Activated naive CD8-positive, alpha-beta T cell treated with anti-CD3 and anti-CD28 coated beads, Interleukin-2, amount 10 ng/mL, durations not matched to agents 7 days and 5 days (primary cell): ENCODE measurements at regions not wholly inside any gene's neighbourhood (a gene's known extent, or its start where the extent isn't known, plus 50 kb on each side); places are given as distances from the start of the nearest gene placed in this dataset.
"Not testable (repeated sequence)": the region's sequence is repeated elsewhere in the genome, so short reads cannot be mapped to it uniquely, and the experiment has no call there.

Experiments used
- ATAC-seq: fragments of 150-1000 bp; cut with Tn5 transposase; one replicate; pipeline ENCODE4 v1.10.0; 2021; ENCODE audit warnings: low read depth, moderate library complexity
- POLR2A ChIA-PET: fragments of 350-600 bp; sonication (Branson Sonifier 250); formaldehyde crosslinking; loops from one replicate; lab custom pipeline; 2021; ENCODE audit warnings: antibody characterized with exemption; lab: Charles Lee
- DNase-seq: peaks from one replicate; pipeline ENCODE4 v3.0.0; 2021
- H3K27ac Mint-ChIP-seq: one replicate; pipeline ENCODE4 v1.8.0; 2022; ENCODE audit warnings: mild to moderate bottlenecking, mixed read lengths
- H3K27me3 Mint-ChIP-seq: one replicate; pipeline ENCODE4 v1.8.0; 2022; ENCODE audit warnings: mild to moderate bottlenecking, moderate library complexity, mixed read lengths
- H3K36me3 Mint-ChIP-seq: one replicate; pipeline ENCODE4 v1.8.0; 2021; ENCODE audit warnings: mild to moderate bottlenecking, mixed read lengths
- H3K4me1 Mint-ChIP-seq: one replicate; pipeline ENCODE4 v1.8.0; 2021; ENCODE audit warnings: mixed read lengths
- H3K4me3 Mint-ChIP-seq: one replicate; pipeline ENCODE4 v1.8.0; 2022; ENCODE audit warnings: mild to moderate bottlenecking, moderate library complexity, mixed read lengths
- H3K9me3 Mint-ChIP-seq: one replicate; pipeline ENCODE4 v1.8.0; 2021; ENCODE audit warnings: mixed read lengths

GRCh38 chr16:58933186-58933585 lies 199.1 kb upstream of the GOT2 start:
- H3K4me3 Mint-ChIP-seq, result no peak overlapping the region
- no peaks in the 10 kb centered on the region for H3K27me3 Mint-ChIP-seq
- POLR2A ChIA-PET, result no interaction called here
- DNase-seq, result no peak
- H3K36me3 Mint-ChIP-seq, result no peaks in the 10 kb centered on the region
- no peaks in the 10 kb centered on the region for H3K4me1 Mint-ChIP-seq
- no peak overlapping the region for H3K27ac Mint-ChIP-seq
- H3K9me3 Mint-ChIP-seq, result peaks cover 2% of the 10 kb centered on the region
- ATAC-seq, result no peak

- POLR2A ChIA-PET, result no interaction called here
- Mint-ChIP-seq H3K27me3 (no peaks in the 10 kb centered on the region), H3K27ac (no peak overlapping the region), H3K4me3 (no peak overlapping the region), H3K36me3 (no peaks in the 10 kb centered on the region), H3K4me1 (no peaks in the 10 kb centered on the region), H3K9me3 (peaks cover 2% of the 10 kb centered on the region)
- DNase-seq (no peak), ATAC-seq (no peak)
Measured at GRCh38 chr16:58931436-58931835, 197.3 kb upstream of the GOT2 start.

- DNase-seq (no peak), ATAC-seq (no peak)
- Mint-ChIP-seq H3K9me3 (peaks cover 3% of the 10 kb centered on the region), H3K36me3 (no peaks in the 10 kb centered on the region), H3K4me1 (no peaks in the 10 kb centered on the region), H3K27me3 (no peaks in the 10 kb centered on the region), H3K4me3 (no peak overlapping the region), H3K27ac (no peak overlapping the region)
- POLR2A ChIA-PET, result no interaction called here
Measured at GRCh38 chr16:58923094-58923493, 189.0 kb upstream of the GOT2 start.

- H3K9me3 Mint-ChIP-seq, result peaks cover 10% of the 10 kb centered on the region
- no peak overlapping the region for H3K4me3 Mint-ChIP-seq
- no peaks in the 10 kb centered on the region for H3K4me1 Mint-ChIP-seq
- POLR2A ChIA-PET, result no interaction called here
- ATAC-seq (no peak), DNase-seq (no peak)
- no peak overlapping the region for H3K27ac Mint-ChIP-seq
- H3K36me3 Mint-ChIP-seq, result no peaks in the 10 kb centered on the region
- H3K27me3 Mint-ChIP-seq, result no peaks in the 10 kb centered on the region
Measured at GRCh38 chr16:58913456-58913855, 179.3 kb upstream of the GOT2 start.

GRCh38 chr16:58912571-58912970 lies 178.5 kb upstream of the GOT2 start:
- no peak overlapping the region for H3K4me3 Mint-ChIP-seq
- no peak overlapping the region for H3K27ac Mint-ChIP-seq
- no peaks in the 10 kb centered on the region for H3K27me3 Mint-ChIP-seq
- DNase-seq (no peak), ATAC-seq (no peak)
- H3K36me3 Mint-ChIP-seq, result no peaks in the 10 kb centered on the region
- no peaks in the 10 kb centered on the region for H3K4me1 Mint-ChIP-seq
- peaks cover 8% of the 10 kb centered on the region for H3K9me3 Mint-ChIP-seq
- POLR2A ChIA-PET, result no interaction called here

- POLR2A ChIA-PET, result no interaction called here
- Mint-ChIP-seq H3K4me3 (no peak overlapping the region), H3K9me3 (no peaks in the 10 kb centered on the region), H3K36me3 (no peaks in the 10 kb centered on the region), H3K27ac (no peak overlapping the region), H3K27me3 (no peaks in the 10 kb centered on the region), H3K4me1 (no peaks in the 10 kb centered on the region)
- DNase-seq, result no peak
- no peak for ATAC-seq
Measured at GRCh38 chr16:58906981-58907715, 173.0 kb upstream of the GOT2 start.

GRCh38 chr16:58904291-58904690 lies 170.2 kb upstream of the GOT2 start:
- H3K4me1 Mint-ChIP-seq, result no peaks in the 10 kb centered on the region
- H3K4me3 Mint-ChIP-seq, result no peak overlapping the region
- POLR2A ChIA-PET, result no interaction called here
- no peak for ATAC-seq
- H3K36me3 Mint-ChIP-seq, result no peaks in the 10 kb centered on the region
- H3K27me3 Mint-ChIP-seq, result no peaks in the 10 kb centered on the region
- DNase-seq, result no peak
- no peaks in the 10 kb centered on the region for H3K9me3 Mint-ChIP-seq
- H3K27ac Mint-ChIP-seq, result no peak overlapping the region

GRCh38 chr16:58889516-58889915 lies 155.4 kb upstream of the GOT2 start:
- no peak for ATAC-seq
- H3K4me1 Mint-ChIP-seq, result no peaks in the 10 kb centered on the region
- H3K36me3 Mint-ChIP-seq, result no peaks in the 10 kb centered on the region
- no peak overlapping the region for H3K27ac Mint-ChIP-seq
- H3K4me3 Mint-ChIP-seq, result no peak overlapping the region
- POLR2A ChIA-PET, result no interaction called here
- no peaks in the 10 kb centered on the region for H3K27me3 Mint-ChIP-seq
- peaks cover 9% of the 10 kb centered on the region for H3K9me3 Mint-ChIP-seq
- DNase-seq, result no peak

- no peaks in the 10 kb centered on the region for H3K9me3 Mint-ChIP-seq
- no peaks in the 10 kb centered on the region for H3K4me1 Mint-ChIP-seq
- POLR2A ChIA-PET, result no interaction called here
- no peak overlapping the region for H3K4me3 Mint-ChIP-seq
- ATAC-seq (no peak), DNase-seq (no peak)
- H3K27ac Mint-ChIP-seq, result no peak overlapping the region
- H3K27me3 Mint-ChIP-seq, result peaks cover 5% of the 10 kb centered on the region
- no peaks in the 10 kb centered on the region for H3K36me3 Mint-ChIP-seq
Measured at GRCh38 chr16:58885528-58886170, 151.5 kb upstream of the GOT2 start.

- ATAC-seq, result no peak
- no peak overlapping the region for H3K4me3 Mint-ChIP-seq
- peaks cover 5% of the 10 kb centered on the region for H3K27me3 Mint-ChIP-seq
- POLR2A ChIA-PET, result no interaction called here
- peaks cover 1% of the 10 kb centered on the region for H3K9me3 Mint-ChIP-seq
- H3K36me3 Mint-ChIP-seq, result no peaks in the 10 kb centered on the region
- H3K4me1 Mint-ChIP-seq, result no peaks in the 10 kb centered on the region
- H3K27ac Mint-ChIP-seq, result no peak overlapping the region
- DNase-seq, result no peak
Measured at GRCh38 chr16:58884141-58884540, 150.0 kb upstream of the GOT2 start.

GRCh38 chr16:58883131-58883530 lies 149.0 kb upstream of the GOT2 start:
- ATAC-seq (no peak), DNase-seq (no peak)
- peaks cover 3% of the 10 kb centered on the region for H3K9me3 Mint-ChIP-seq
- H3K27me3 Mint-ChIP-seq, result peaks cover 5% of the 10 kb centered on the region
- no peak overlapping the region for H3K27ac Mint-ChIP-seq
- no peak overlapping the region for H3K4me3 Mint-ChIP-seq
- H3K36me3 Mint-ChIP-seq, result no peaks in the 10 kb centered on the region
- POLR2A ChIA-PET, result no interaction called here
- no peaks in the 10 kb centered on the region for H3K4me1 Mint-ChIP-seq

GRCh38 chr16:58882292-58882691 lies 148.2 kb upstream of the GOT2 start:
- POLR2A ChIA-PET, result no interaction called here
- Mint-ChIP-seq H3K9me3 (peaks cover 4% of the 10 kb centered on the region), H3K36me3 (no peaks in the 10 kb centered on the region), H3K27me3 (peaks cover 5% of the 10 kb centered on the region), H3K4me3 (no peak overlapping the region), H3K4me1 (no peaks in the 10 kb centered on the region), H3K27ac (no peak overlapping the region)
- no peak for DNase-seq
- no peak for ATAC-seq

GRCh38 chr16:58878641-58879040 lies 144.5 kb upstream of the GOT2 start:
- DNase-seq, H3K4me1 Mint-ChIP-seq, ATAC-seq, H3K27ac Mint-ChIP-seq, POLR2A ChIA-PET, H3K36me3 Mint-ChIP-seq, H3K4me3 Mint-ChIP-seq, H3K9me3 Mint-ChIP-seq, H3K27me3 Mint-ChIP-seq: not testable (repeated sequence)

GRCh38 chr16:58866935-58867334 lies 132.8 kb upstream of the GOT2 start:
- POLR2A ChIA-PET, result no interaction called here
- DNase-seq (no peak), ATAC-seq (no peak)
- H3K4me3 Mint-ChIP-seq, result no peak overlapping the region
- H3K9me3 Mint-ChIP-seq, result no peaks in the 10 kb centered on the region
- no peaks in the 10 kb centered on the region for H3K36me3 Mint-ChIP-seq
- H3K27ac Mint-ChIP-seq, result no peak overlapping the region
- no peaks in the 10 kb centered on the region for H3K27me3 Mint-ChIP-seq
- H3K4me1 Mint-ChIP-seq, result no peaks in the 10 kb centered on the region
